Gastroesophageal sphincter (tissue), 4 donors: ENCODE measurements at regions not wholly inside any gene's neighbourhood (a gene's known extent, or its start where the extent isn't known, plus 50 kb on each side); places are given as distances from the start of the nearest gene placed in this dataset.

ENCODE experiments used
- ATAC-seq: fragments of 150-250 bp; one replicate; pipeline ENCODE4 v1.9.1; 2016; ENCODE audit warnings: mild to moderate bottlenecking, moderate library complexity
- H3K27ac ChIP-seq, 4 donors: fragments of 200-600 bp; sonication (generic) in 3 of 4; 1 replicate in 3 of 4; 2 replicates in 1 of 4; pipeline ENCODE4 v1.5.1; 2016 to 2019
- H3K27me3 ChIP-seq: fragments of 200-600 bp; sonication (generic); one replicate; pipeline ENCODE4 v1.5.1; 2019
- H3K36me3 ChIP-seq, 2 donors: fragments of 200-600 bp; sonication (generic); one replicate each; pipeline ENCODE4 v1.5.1; 2019; ENCODE audit warnings: control low read depth in 1 of 2
- H3K4me1 ChIP-seq, 3 donors: fragments of 200-600 bp; sonication (generic); 1 replicate in 2 of 3; 2 replicates in 1 of 3; pipeline ENCODE4 v1.5.1; 2016 to 2019; ENCODE audit warnings: control low read depth in 2 of 3
- H3K4me3 ChIP-seq, 2 donors: fragments of 200-600 bp; sonication (generic); one replicate each; pipeline ENCODE4 v1.5.1; 2019; ENCODE audit warnings: mild to moderate bottlenecking in 1 of 2, moderate library complexity in 1 of 2
- H3K9me3 ChIP-seq, 3 donors: fragments of 200-600 bp; sonication (generic); one replicate each; pipeline ENCODE4 v1.5.1; 2017 to 2019; ENCODE audit warnings: control low read depth in 2 of 3
- CTCF ChIP-seq, 4 experiments: fragments of 200-600 bp in 2 of 4; fragments of 450-650 bp in 2 of 4; sonication (generic) in 1 of 4; IDR thresholded peaks; one replicate each; pipeline ENCODE4 v1.5.1; 2017 to 2019; ENCODE audit warnings: antibody characterized with exemption in 4 of 4, mild to moderate bottlenecking in 2 of 4, moderate library complexity in 2 of 4
- EP300 ChIP-seq: sonication (generic); formaldehyde crosslinking; IDR thresholded peaks from one replicate; pipeline ENCODE4 v1.6.1; 2017; ENCODE audit warnings: antibody characterized with exemption, mild to moderate bottlenecking
- POLR2A ChIP-seq, 2 donors: fragments of 450-650 bp; IDR thresholded peaks; one replicate each; pipeline ENCODE4 v1.6.1; 2017; ENCODE audit warnings: antibody characterized with exemption in 2 of 2, mild to moderate bottlenecking in 2 of 2, moderate library complexity in 1 of 2
- POLR2AphosphoS5 ChIP-seq: sonication (generic); formaldehyde crosslinking; IDR thresholded peaks from one replicate; pipeline ENCODE4 v1.6.1; 2017; ENCODE audit warnings: antibody characterized with exemption
- WGBS, 2 donors: methylation state at CpG; one replicate each; pipeline ENCODE4 v1.1.5; 2018; ENCODE audit warnings: low coverage in 1 of 2; 5-methylcytosine and 5-hydroxymethylcytosine counted together

- H3K9me3 ChIP-seq = no peaks in the 10 kb centered on the region
- WGBS, 2 donors = 60 to 69% methylated on average over 7 of the region's 7 CpGs
- H3K4me1 ChIP-seq = no peaks in the 10 kb centered on the region
- H3K4me3 ChIP-seq = no peak overlapping the region
- TF ChIP-seq POLR2A (IDR thresholded peaks at IDR 0.05) (no peak), POLR2AphosphoS5 (no peak), EP300 (no peak)
- no peaks in the 10 kb centered on the region for H3K36me3 ChIP-seq
- no peak for ATAC-seq
- H3K27me3 ChIP-seq = no peaks in the 10 kb centered on the region
- no peak overlapping the region for H3K27ac ChIP-seq
Observed at GRCh38 chr13:72508392-72508791, 219.0 kb downstream of the MZT1 start.

DNA sequence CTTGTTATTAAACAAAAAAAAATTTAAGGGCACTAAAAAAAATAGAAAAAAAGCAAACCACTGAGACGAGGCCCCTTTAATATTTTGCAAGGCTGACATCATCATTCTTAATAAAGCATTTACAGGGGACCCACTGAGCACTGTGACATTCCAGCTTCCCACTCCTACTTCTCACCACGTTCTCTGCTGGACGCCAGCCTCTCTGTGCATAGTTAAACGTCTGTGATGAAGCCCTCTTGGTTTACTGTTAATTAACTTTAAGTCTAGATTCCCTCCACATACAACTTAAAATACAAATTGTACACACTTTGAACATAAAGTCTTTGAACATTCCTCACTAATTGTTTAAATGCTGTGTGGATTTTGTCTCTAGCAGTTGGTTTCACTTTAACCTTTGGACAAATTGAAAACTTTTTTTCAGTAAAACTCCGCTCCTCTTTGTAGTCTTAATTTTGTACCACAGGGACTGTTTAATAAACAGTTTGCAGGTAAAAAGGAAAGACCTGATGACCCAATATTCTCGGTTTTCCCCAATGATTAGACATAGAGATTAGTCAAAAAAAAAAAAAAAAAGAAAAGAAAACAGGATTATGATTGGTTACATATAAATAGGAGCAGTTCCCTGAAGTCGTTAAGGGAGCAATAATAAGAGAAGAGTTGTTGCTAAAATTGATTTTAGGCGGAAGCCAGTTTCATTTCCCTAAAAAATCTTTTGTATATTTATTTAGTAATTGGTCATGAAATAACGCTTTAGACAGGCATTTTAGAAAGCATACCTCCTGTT, 219.8 kb downstream of the MZT1 start:
- no peaks in the 10 kb centered on the region for H3K36me3 ChIP-seq
- H3K27ac ChIP-seq = no peak overlapping the region
- no peak for ATAC-seq
- no peak overlapping the region for H3K4me3 ChIP-seq
- no peaks in the 10 kb centered on the region for H3K27me3 ChIP-seq
- H3K4me1 ChIP-seq = no peaks in the 10 kb centered on the region
- H3K9me3 ChIP-seq = no peaks in the 10 kb centered on the region
- TF ChIP-seq POLR2A (IDR thresholded peaks at IDR 0.05) (no peak), EP300 (no peak)
- 51 to 59% methylated on average over 9 of the region's 9 CpGs for WGBS, 2 donors

GRCh38 chr13:72506706-72507105, 220.7 kb downstream of the MZT1 start:
- Histone ChIP-seq H3K27me3 (no peaks in the 10 kb centered on the region), H3K4me3 (no peak overlapping the region), H3K4me1 (no peaks in the 10 kb centered on the region), H3K27ac (no peak overlapping the region), H3K9me3 (no peaks in the 10 kb centered on the region), H3K36me3 (no peaks in the 10 kb centered on the region)
- ATAC-seq = no peak
- no peak for TF ChIP-seq CTCF (IDR thresholded peaks at IDR 0.05)
- TF ChIP-seq EP300 = no peak
- TF ChIP-seq POLR2A (IDR thresholded peaks at IDR 0.05) = no peak
- no peak for TF ChIP-seq POLR2AphosphoS5

GRCh38 chr13:72505376-72505775, 222.1 kb downstream of the MZT1 start:
- H3K9me3 ChIP-seq = no peaks in the 10 kb centered on the region
- H3K4me3 ChIP-seq = no peak overlapping the region
- H3K27ac ChIP-seq = no peak overlapping the region
- TF ChIP-seq EP300 (no peak), POLR2AphosphoS5 (no peak), CTCF (IDR thresholded peaks at IDR 0.05) (no peak), POLR2A (IDR thresholded peaks at IDR 0.05) (no peak)
- H3K27me3 ChIP-seq = no peaks in the 10 kb centered on the region
- no peaks in the 10 kb centered on the region for H3K4me1 ChIP-seq
- no peaks in the 10 kb centered on the region for H3K36me3 ChIP-seq
- no peak for ATAC-seq

DNA sequence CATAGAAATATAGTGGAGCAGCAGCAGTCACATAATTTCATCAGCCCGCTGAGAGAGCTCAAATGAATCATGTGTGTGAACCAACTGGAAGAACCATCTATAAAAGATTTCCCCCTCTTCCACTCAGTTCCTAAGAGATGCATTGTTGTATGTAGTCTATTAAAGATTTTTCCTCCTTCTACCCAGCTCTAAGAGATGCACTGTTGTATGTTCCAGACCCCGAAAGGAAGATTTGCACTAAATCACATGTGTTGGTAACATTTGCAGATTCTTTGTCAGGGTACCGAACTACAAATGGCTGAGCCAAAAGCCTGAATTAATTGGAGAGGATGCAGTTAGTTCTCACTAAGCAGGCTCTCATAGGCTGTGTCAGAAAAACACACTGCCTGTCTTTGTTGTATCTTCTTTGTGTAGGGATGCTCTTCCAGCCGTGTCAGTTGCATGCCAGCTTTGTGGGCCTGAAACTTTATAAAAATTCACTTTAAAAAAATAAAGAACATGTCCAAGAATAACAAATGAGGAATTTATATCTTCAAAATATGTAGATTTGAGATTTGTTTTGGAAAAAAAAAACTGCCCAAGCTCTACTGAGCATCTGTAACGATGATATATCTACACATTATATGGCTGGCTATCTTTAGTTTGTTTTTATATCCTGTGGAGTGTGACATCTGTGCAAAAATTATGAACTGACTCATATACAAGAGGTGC, 223.1 kb downstream of the MZT1 start:
- TF ChIP-seq CTCF (IDR thresholded peaks at IDR 0.05) = no peak
- no peak for TF ChIP-seq POLR2AphosphoS5
- no peak for TF ChIP-seq POLR2A (IDR thresholded peaks at IDR 0.05)
- no peak for TF ChIP-seq EP300

DNA sequence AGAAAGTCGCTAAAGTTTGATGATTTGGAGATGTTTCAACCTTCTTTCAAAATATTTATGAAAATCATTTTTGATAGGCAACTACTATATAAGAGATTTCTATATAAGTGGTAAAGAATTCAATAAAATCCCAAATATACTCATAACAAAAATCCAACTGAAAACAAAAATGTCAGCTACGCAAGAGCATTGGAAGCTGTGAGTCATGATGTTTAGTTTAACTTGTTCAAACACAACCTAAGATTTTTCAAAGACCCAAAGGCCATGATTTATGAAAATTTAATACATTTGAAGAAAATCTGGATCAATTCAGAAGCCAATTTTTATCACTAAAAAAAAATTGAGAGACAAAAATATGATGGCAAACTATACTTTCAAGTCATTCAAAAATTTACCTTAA, 226.6 kb downstream of the MZT1 start:
- Histone ChIP-seq H3K4me3 (no peak overlapping the region), H3K27me3 (no peaks in the 10 kb centered on the region), H3K9me3 (no peaks in the 10 kb centered on the region), H3K36me3 (no peaks in the 10 kb centered on the region), H3K4me1 (no peaks in the 10 kb centered on the region), H3K27ac (no peak overlapping the region)
- TF ChIP-seq EP300 (no peak), POLR2AphosphoS5 (no peak), CTCF (IDR thresholded peaks at IDR 0.05) (no peak), POLR2A (IDR thresholded peaks at IDR 0.05) (no peak)
- no peak for ATAC-seq
- 78 to 87% methylated on average over 1 to 2 of the region's 2 CpGs for WGBS, 2 donors

More for the DNA sequence above, 223.1 kb downstream of the MZT1 start:
- Histone ChIP-seq H3K4me1 (no peaks in the 10 kb centered on the region), H3K27ac (no peak overlapping the region), H3K36me3 (no peaks in the 10 kb centered on the region), H3K27me3 (no peaks in the 10 kb centered on the region), H3K4me3 (no peak overlapping the region), H3K9me3 (no peaks in the 10 kb centered on the region)
- WGBS, 2 donors = 29 to 36% methylated on average over 4 to 5 of the region's 5 CpGs
- no peak for ATAC-seq
